ENCODE measurements at regions not wholly inside any gene's neighbourhood (a gene's known extent, or its start where the extent isn't known, plus 50 kb on each side); places are given as distances from the start of the nearest gene placed in this dataset.

- Histone ChIP-seq H3K36me3 (replicated peaks) (no peaks in the 10 kb centered on the region), H3K27ac (no peak overlapping the region), H3K27me3 (replicated peaks) (no peaks in the 10 kb centered on the region), H3K4me3 (ENCODE audit: low read depth, low read length) (no peak overlapping the region)
- in situ Hi-C loops (cut with HindIII; ENCODE audit: low pct_ligation_motif_present, low sequenced_read_pairs) = no loop called here
- DNase-seq = no peak
- TF ChIP-seq CTCF (IDR thresholded peaks at IDR 0.05; ENCODE audit: low read depth, low read length, missing control alignments) = no peak
These were observed 76.1 kb upstream of the POM121L12 start for GRCh38 chr7:52959336-52959735.

GRCh38 chr7:52958621-52959140 lies 76.8 kb upstream of the POM121L12 start:
- DNase-seq = no peak
- no peaks in the 10 kb centered on the region for H3K36me3 ChIP-seq (replicated peaks)
- no peaks in the 10 kb centered on the region for H3K27me3 ChIP-seq (replicated peaks)
- no peak overlapping the region for H3K27ac ChIP-seq
- TF ChIP-seq CTCF (IDR thresholded peaks at IDR 0.05; ENCODE audit: low read depth, low read length, missing control alignments) = no peak
- in situ Hi-C loops (cut with HindIII; ENCODE audit: low pct_ligation_motif_present, low sequenced_read_pairs) = no loop called here
- H3K4me3 ChIP-seq (ENCODE audit: low read depth, low read length) = no peak overlapping the region

GRCh38 chr7:52956379-52956915 lies 79.0 kb upstream of the POM121L12 start:
- no peak overlapping the region for H3K4me3 ChIP-seq (ENCODE audit: low read depth, low read length)
- no peak overlapping the region for H3K27ac ChIP-seq
- no peaks in the 10 kb centered on the region for H3K36me3 ChIP-seq (replicated peaks)
- in situ Hi-C loops (cut with HindIII; ENCODE audit: low pct_ligation_motif_present, low sequenced_read_pairs) = no loop called here
- no peaks in the 10 kb centered on the region for H3K27me3 ChIP-seq (replicated peaks)
- no peak for TF ChIP-seq CTCF (IDR thresholded peaks at IDR 0.05; ENCODE audit: low read depth, low read length, missing control alignments)
- no peak for DNase-seq

- Histone ChIP-seq H3K4me3 (ENCODE audit: low read depth, low read length) (no peak overlapping the region), H3K36me3 (replicated peaks) (no peaks in the 10 kb centered on the region), H3K27ac (no peak overlapping the region), H3K27me3 (replicated peaks) (no peaks in the 10 kb centered on the region)
- TF ChIP-seq CTCF (IDR thresholded peaks at IDR 0.05; ENCODE audit: low read depth, low read length, missing control alignments) = no peak
- no peak for DNase-seq
- in situ Hi-C loops (cut with HindIII; ENCODE audit: low pct_ligation_motif_present, low sequenced_read_pairs) = no loop called here
These were observed 79.9 kb upstream of the POM121L12 start for GRCh38 chr7:52955522-52955921.

- in situ Hi-C loops (cut with HindIII; ENCODE audit: low pct_ligation_motif_present, low sequenced_read_pairs) = no loop called here
- Histone ChIP-seq H3K36me3 (replicated peaks) (no peaks in the 10 kb centered on the region), H3K27ac (no peak overlapping the region), H3K27me3 (replicated peaks) (no peaks in the 10 kb centered on the region), H3K4me3 (ENCODE audit: low read depth, low read length) (no peak overlapping the region)
- DNase-seq = no peak
- TF ChIP-seq CTCF (IDR thresholded peaks at IDR 0.05; ENCODE audit: low read depth, low read length, missing control alignments) = no peak
These were observed 90.5 kb upstream of the POM121L12 start for GRCh38 chr7:52944921-52945320.

- DNase-seq = no peak
These were observed 95.0 kb upstream of the POM121L12 start for GRCh38 chr7:52940481-52940880.

More at GRCh38 chr7:52940481-52940880, 95.0 kb upstream of the POM121L12 start:
- in situ Hi-C loops (cut with HindIII; ENCODE audit: low pct_ligation_motif_present, low sequenced_read_pairs) = no loop called here
- Histone ChIP-seq H3K4me3 (ENCODE audit: low read depth, low read length) (no peak overlapping the region), H3K27me3 (replicated peaks) (no peaks in the 10 kb centered on the region), H3K27ac (no peak overlapping the region), H3K36me3 (replicated peaks) (no peaks in the 10 kb centered on the region)
- TF ChIP-seq CTCF (IDR thresholded peaks at IDR 0.05; ENCODE audit: low read depth, low read length, missing control alignments) = no peak

All from brain microvascular endothelial cell (primary cell).